Astrocyte (in vitro differentiated cells and primary cell): ENCODE measurements at regions not wholly inside any gene's neighbourhood (a gene's known extent, or its start where the extent isn't known, plus 50 kb on each side); places are given as distances from the start of the nearest gene placed in this dataset.

Experiments used
- EZH2 ChIP-seq: IDR thresholded peaks from 2 replicates; pipeline ENCODE4 v1.6.1; 2012; ENCODE audit warnings: mild to moderate bottlenecking, low read length, inconsistent platforms; ENCODE audit not compliant: insufficient read depth
- TF ChIP-seq, protein P1 (sequence below): IDR thresholded peaks from 2 replicates; pipeline ENCODE4 v1.5.1; 2011; ENCODE audit warnings: low read depth, mild to moderate bottlenecking, inconsistent platforms, low read length, moderate library complexity; ENCODE audit not compliant: insufficient read depth

GRCh38 chr3:73926360-73927202, 301.8 kb upstream of the PDZRN3 start:
- TF ChIP-seq, protein P1, sequence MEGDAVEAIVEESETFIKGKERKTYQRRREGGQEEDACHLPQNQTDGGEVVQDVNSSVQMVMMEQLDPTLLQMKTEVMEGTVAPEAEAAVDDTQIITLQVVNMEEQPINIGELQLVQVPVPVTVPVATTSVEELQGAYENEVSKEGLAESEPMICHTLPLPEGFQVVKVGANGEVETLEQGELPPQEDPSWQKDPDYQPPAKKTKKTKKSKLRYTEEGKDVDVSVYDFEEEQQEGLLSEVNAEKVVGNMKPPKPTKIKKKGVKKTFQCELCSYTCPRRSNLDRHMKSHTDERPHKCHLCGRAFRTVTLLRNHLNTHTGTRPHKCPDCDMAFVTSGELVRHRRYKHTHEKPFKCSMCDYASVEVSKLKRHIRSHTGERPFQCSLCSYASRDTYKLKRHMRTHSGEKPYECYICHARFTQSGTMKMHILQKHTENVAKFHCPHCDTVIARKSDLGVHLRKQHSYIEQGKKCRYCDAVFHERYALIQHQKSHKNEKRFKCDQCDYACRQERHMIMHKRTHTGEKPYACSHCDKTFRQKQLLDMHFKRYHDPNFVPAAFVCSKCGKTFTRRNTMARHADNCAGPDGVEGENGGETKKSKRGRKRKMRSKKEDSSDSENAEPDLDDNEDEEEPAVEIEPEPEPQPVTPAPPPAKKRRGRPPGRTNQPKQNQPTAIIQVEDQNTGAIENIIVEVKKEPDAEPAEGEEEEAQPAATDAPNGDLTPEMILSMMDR, result no peak
- no peak for TF ChIP-seq EZH2
